ENCODE measurements at regions not wholly inside any gene's neighbourhood (a gene's known extent, or its start where the extent isn't known, plus 50 kb on each side); places are given as distances from the start of the nearest gene placed in this dataset.
"Not testable (repeated sequence)": the region's sequence is repeated elsewhere in the genome, so short reads cannot be mapped to it uniquely, and the experiment has no call there.

- H4K8ac ChIP-seq (ENCODE audit: low read depth, low read length); H4K12ac ChIP-seq (ENCODE audit: low read depth, low read length); H2BK120ac ChIP-seq (ENCODE audit: insufficient read depth, low read length, poor library complexity); H4K91ac ChIP-seq (ENCODE audit: low read depth, low read length); H3K36me3 ChIP-seq (ENCODE audit: control insufficient read depth in 1 of 2, insufficient read depth in 2 of 2, low read length in 2 of 2); H3K4ac ChIP-seq (ENCODE audit: low read depth, low read length); DNase-seq; H2BK12ac ChIP-seq (ENCODE audit: low read length); H3K27ac ChIP-seq (ENCODE audit: low read depth, low read length); H3K4me2 ChIP-seq (ENCODE audit: low read length); H2AK5ac ChIP-seq (ENCODE audit: low read length); H3K27me3 ChIP-seq (ENCODE audit: insufficient read depth, low read length); H3K79me2 ChIP-seq (ENCODE audit: control insufficient read depth, insufficient read depth, low read length, poor library complexity); H3K9ac ChIP-seq (ENCODE audit: low read length); H2AFZ ChIP-seq (ENCODE audit: insufficient read depth, low read length, poor library complexity); H3K9me3 ChIP-seq (ENCODE audit: insufficient read depth, low read depth, low read length); H3K14ac ChIP-seq (ENCODE audit: low read length); H3K4me1 ChIP-seq (ENCODE audit: control insufficient read depth in 1 of 2, insufficient read depth in 2 of 2, low read length in 2 of 2); H3K4me3 ChIP-seq (ENCODE audit: low read depth, low read length); H3K18ac ChIP-seq (ENCODE audit: low read length); H2BK5ac ChIP-seq (ENCODE audit: low read depth, low read length, poor library complexity); H3K23ac ChIP-seq (ENCODE audit: low read length); H3K79me1 ChIP-seq (ENCODE audit: low read length): not testable (repeated sequence)
- WGBS (ENCODE audit: extremely low coverage, insufficient coverage, insufficient read length), result no CpG with 5 or more reads among the region's 2 CpGs
These were observed 489.8 kb upstream of the TECRL start for GRCh38 chr4:64899030-64899429.

- no peak overlapping the region for H3K18ac ChIP-seq (ENCODE audit: low read length)
- H4K12ac ChIP-seq (ENCODE audit: low read depth, low read length), result no peak overlapping the region
- H3K36me3 ChIP-seq (ENCODE audit: control insufficient read depth in 1 of 2, insufficient read depth in 2 of 2, low read length in 2 of 2), result no peaks in the 10 kb centered on the region
- H2AFZ ChIP-seq (ENCODE audit: insufficient read depth, low read length, poor library complexity), result no peak overlapping the region
- no peak overlapping the region for H3K4ac ChIP-seq (ENCODE audit: low read depth, low read length)
- H3K27ac ChIP-seq (ENCODE audit: low read depth, low read length), result no peak overlapping the region
- no peak for DNase-seq
- no peaks in the 10 kb centered on the region for H3K4me1 ChIP-seq (ENCODE audit: control insufficient read depth in 1 of 2, insufficient read depth in 2 of 2, low read length in 2 of 2)
- H4K8ac ChIP-seq (ENCODE audit: low read depth, low read length), result no peak overlapping the region
- H3K79me1 ChIP-seq (ENCODE audit: low read length), result no peaks in the 10 kb centered on the region
- H2BK5ac ChIP-seq (ENCODE audit: low read depth, low read length, poor library complexity), result no peak overlapping the region
- WGBS (ENCODE audit: extremely low coverage, insufficient coverage, insufficient read length), result no CpG with 5 or more reads among the region's 4 CpGs
- no peaks in the 10 kb centered on the region for H3K79me2 ChIP-seq (ENCODE audit: control insufficient read depth, insufficient read depth, low read length, poor library complexity)
- no peaks in the 10 kb centered on the region for H3K27me3 ChIP-seq (ENCODE audit: insufficient read depth, low read length)
- no peak overlapping the region for H3K4me2 ChIP-seq (ENCODE audit: low read length)
- H2BK120ac ChIP-seq (ENCODE audit: insufficient read depth, low read length, poor library complexity), result no peak overlapping the region
- H3K9ac ChIP-seq (ENCODE audit: low read length), result no peak overlapping the region
- H3K9me3 ChIP-seq (ENCODE audit: insufficient read depth, low read depth, low read length), result no peaks in the 10 kb centered on the region
- H4K91ac ChIP-seq (ENCODE audit: low read depth, low read length), result no peak overlapping the region
- no peak overlapping the region for H2AK5ac ChIP-seq (ENCODE audit: low read length)
- no peak overlapping the region for H3K14ac ChIP-seq (ENCODE audit: low read length)
- no peak overlapping the region for H3K4me3 ChIP-seq (ENCODE audit: low read depth, low read length)
- no peak overlapping the region for H3K23ac ChIP-seq (ENCODE audit: low read length)
- H2BK12ac ChIP-seq (ENCODE audit: low read length), result no peak overlapping the region
These were observed 488.4 kb upstream of the TECRL start for GRCh38 chr4:64897683-64898082.

GRCh38 chr4:64895031-64895430 is 485.8 kb upstream of the TECRL start:
- Histone ChIP-seq H3K36me3 (ENCODE audit: control insufficient read depth in 1 of 2, insufficient read depth in 2 of 2, low read length in 2 of 2) (no peaks in the 10 kb centered on the region), H2AFZ (ENCODE audit: insufficient read depth, low read length, poor library complexity) (no peak overlapping the region), H3K79me1 (ENCODE audit: low read length) (no peaks in the 10 kb centered on the region), H4K12ac (ENCODE audit: low read depth, low read length) (no peak overlapping the region), H3K9me3 (ENCODE audit: insufficient read depth, low read depth, low read length) (no peaks in the 10 kb centered on the region), H3K14ac (ENCODE audit: low read length) (no peak overlapping the region), H3K9ac (ENCODE audit: low read length) (no peak overlapping the region), H3K18ac (ENCODE audit: low read length) (no peak overlapping the region), H2BK5ac (ENCODE audit: low read depth, low read length, poor library complexity) (no peak overlapping the region), H3K4ac (ENCODE audit: low read depth, low read length) (no peak overlapping the region), H4K8ac (ENCODE audit: low read depth, low read length) (no peak overlapping the region), H2BK120ac (ENCODE audit: insufficient read depth, low read length, poor library complexity) (no peak overlapping the region), H3K79me2 (ENCODE audit: control insufficient read depth, insufficient read depth, low read length, poor library complexity) (no peaks in the 10 kb centered on the region), H4K91ac (ENCODE audit: low read depth, low read length) (no peak overlapping the region), H3K4me2 (ENCODE audit: low read length) (no peak overlapping the region), H3K4me1 (ENCODE audit: control insufficient read depth in 1 of 2, insufficient read depth in 2 of 2, low read length in 2 of 2) (no peaks in the 10 kb centered on the region), H2AK5ac (ENCODE audit: low read length) (no peak overlapping the region), H3K23ac (ENCODE audit: low read length) (no peak overlapping the region), H3K27me3 (ENCODE audit: insufficient read depth, low read length) (no peaks in the 10 kb centered on the region), H3K4me3 (ENCODE audit: low read depth, low read length) (no peak overlapping the region), H3K27ac (ENCODE audit: low read depth, low read length) (no peak overlapping the region), H2BK12ac (ENCODE audit: low read length) (no peak overlapping the region)
- no peak for DNase-seq

- no peak overlapping the region for H2BK120ac ChIP-seq (ENCODE audit: insufficient read depth, low read length, poor library complexity)
- H3K79me2 ChIP-seq (ENCODE audit: control insufficient read depth, insufficient read depth, low read length, poor library complexity), result no peaks in the 10 kb centered on the region
- H3K36me3 ChIP-seq (ENCODE audit: control insufficient read depth in 1 of 2, insufficient read depth in 2 of 2, low read length in 2 of 2), result no peaks in the 10 kb centered on the region
- WGBS (ENCODE audit: extremely low coverage, insufficient coverage, insufficient read length), result no CpG with 5 or more reads among the region's 5 CpGs
- H3K14ac ChIP-seq (ENCODE audit: low read length), result no peak overlapping the region
- no peak overlapping the region for H4K91ac ChIP-seq (ENCODE audit: low read depth, low read length)
- H3K4me3 ChIP-seq (ENCODE audit: low read depth, low read length), result no peak overlapping the region
- H3K27ac ChIP-seq (ENCODE audit: low read depth, low read length), result no peak overlapping the region
- no peaks in the 10 kb centered on the region for H3K27me3 ChIP-seq (ENCODE audit: insufficient read depth, low read length)
- H2AK5ac ChIP-seq (ENCODE audit: low read length), result no peak overlapping the region
- H3K9ac ChIP-seq (ENCODE audit: low read length), result no peak overlapping the region
- DNase-seq, result no peak
- no peak overlapping the region for H2BK5ac ChIP-seq (ENCODE audit: low read depth, low read length, poor library complexity)
- H2AFZ ChIP-seq (ENCODE audit: insufficient read depth, low read length, poor library complexity), result no peak overlapping the region
- no peak overlapping the region for H3K4me2 ChIP-seq (ENCODE audit: low read length)
- no peak overlapping the region for H4K8ac ChIP-seq (ENCODE audit: low read depth, low read length)
- no peak overlapping the region for H2BK12ac ChIP-seq (ENCODE audit: low read length)
- no peaks in the 10 kb centered on the region for H3K79me1 ChIP-seq (ENCODE audit: low read length)
- no peak overlapping the region for H4K12ac ChIP-seq (ENCODE audit: low read depth, low read length)
- no peaks in the 10 kb centered on the region for H3K4me1 ChIP-seq (ENCODE audit: control insufficient read depth in 1 of 2, insufficient read depth in 2 of 2, low read length in 2 of 2)
- no peak overlapping the region for H3K4ac ChIP-seq (ENCODE audit: low read depth, low read length)
- H3K18ac ChIP-seq (ENCODE audit: low read length), result no peak overlapping the region
- no peaks in the 10 kb centered on the region for H3K9me3 ChIP-seq (ENCODE audit: insufficient read depth, low read depth, low read length)
- no peak overlapping the region for H3K23ac ChIP-seq (ENCODE audit: low read length)
These were observed 484.0 kb upstream of the TECRL start for GRCh38 chr4:64893205-64893604.
